Activated CD8-positive, alpha-beta memory T cell treated with anti-CD3 and anti-CD28 coated beads for 36 hours (primary cell): ENCODE measurements at regions not wholly inside any gene's neighbourhood (a gene's known extent, or its start where the extent isn't known, plus 50 kb on each side); places are given as distances from the start of the nearest gene placed in this dataset.

Experiments used
- CTCF ChIA-PET: fragments of 350-600 bp; sonication (Branson Sonifier 250); formaldehyde crosslinking; loops from one replicate; lab custom pipeline; 2021; ENCODE audit warnings: antibody characterized with exemption; lab: Charles Lee
- POLR2A ChIA-PET: fragments of 350-600 bp; sonication (Branson Sonifier 250); formaldehyde crosslinking; loops from one replicate; lab custom pipeline; 2021; ENCODE audit warnings: antibody characterized with exemption; lab: Charles Lee

- POLR2A ChIA-PET, result no interaction called here
Measured at GRCh38 chr2:18396329-18397010, 164.0 kb downstream of the RDH14 start.

GRCh38 chr2:18395555-18395954 is 164.9 kb downstream of the RDH14 start:
- POLR2A ChIA-PET, result no interaction called here
- CTCF ChIA-PET, result interaction anchor here (0.9 kb wide), 1 partner anchor 18 kb away, joined by 3 read pairs; no protein-coding TSS in a partner anchor

More at GRCh38 chr2:18396329-18397010, 164.0 kb downstream of the RDH14 start:
- CTCF ChIA-PET, result interaction anchor here (0.9 kb wide), 1 partner anchor 19 kb away, joined by 3 read pairs; no protein-coding TSS in a partner anchor

DNA sequence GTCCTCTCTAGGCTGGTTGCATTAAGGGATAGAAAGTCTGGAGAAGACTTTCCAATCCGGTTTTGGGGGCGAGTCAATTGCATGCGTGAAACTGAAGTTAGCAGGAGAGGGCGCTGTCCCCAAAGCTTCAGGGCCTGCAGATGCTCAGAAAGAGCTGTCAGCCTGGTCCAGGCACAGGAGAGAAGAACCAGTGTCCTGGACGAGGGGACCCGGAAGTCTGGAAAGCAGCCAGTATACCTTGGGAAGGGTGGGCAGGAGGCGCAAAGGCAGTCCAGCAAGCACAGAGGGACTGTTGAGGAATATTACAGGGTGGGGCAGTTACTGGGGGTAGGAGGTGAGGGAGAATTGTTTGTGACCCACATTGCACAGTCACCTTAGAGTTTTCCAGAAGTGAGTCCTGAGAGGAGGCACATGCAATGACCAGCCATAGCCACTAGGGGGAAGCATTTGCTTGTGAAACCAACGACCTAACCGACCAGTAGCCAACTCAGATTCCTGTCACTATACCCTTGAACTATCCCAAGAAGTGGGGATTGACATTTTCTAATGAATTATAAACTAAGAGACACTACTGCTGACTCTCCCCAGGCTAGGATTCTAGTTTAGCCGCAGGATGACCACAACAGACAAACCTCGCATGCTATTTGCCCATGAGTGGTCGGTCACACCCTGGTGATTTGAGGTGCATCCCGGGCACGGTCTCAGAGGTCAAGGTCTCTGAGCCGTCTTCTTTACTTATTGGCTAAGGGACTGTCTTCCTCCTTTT is 172.8 kb downstream of the RDH14 start:
- POLR2A ChIA-PET, result interaction anchor here (0.6 kb wide), 1 partner anchor 133 kb away, joined by 5 read pairs; no protein-coding TSS in a partner anchor
- CTCF ChIA-PET, result no interaction called here

GRCh38 chr2:18384242-18384641 is 176.2 kb downstream of the RDH14 start:
- ChIA-PET CTCF (no interaction called here), POLR2A (no interaction called here)

- CTCF ChIA-PET, result no interaction called here
- POLR2A ChIA-PET, result no interaction called here
Measured at GRCh38 chr2:18381386-18381785, 179.1 kb downstream of the RDH14 start.

GRCh38 chr2:18380321-18380720 is 180.1 kb downstream of the RDH14 start:
- ChIA-PET POLR2A (no interaction called here), CTCF (no interaction called here)

- POLR2A ChIA-PET, result no interaction called here
- CTCF ChIA-PET, result no interaction called here
Measured at GRCh38 chr2:18379870-18380269, 180.6 kb downstream of the RDH14 start.

DNA sequence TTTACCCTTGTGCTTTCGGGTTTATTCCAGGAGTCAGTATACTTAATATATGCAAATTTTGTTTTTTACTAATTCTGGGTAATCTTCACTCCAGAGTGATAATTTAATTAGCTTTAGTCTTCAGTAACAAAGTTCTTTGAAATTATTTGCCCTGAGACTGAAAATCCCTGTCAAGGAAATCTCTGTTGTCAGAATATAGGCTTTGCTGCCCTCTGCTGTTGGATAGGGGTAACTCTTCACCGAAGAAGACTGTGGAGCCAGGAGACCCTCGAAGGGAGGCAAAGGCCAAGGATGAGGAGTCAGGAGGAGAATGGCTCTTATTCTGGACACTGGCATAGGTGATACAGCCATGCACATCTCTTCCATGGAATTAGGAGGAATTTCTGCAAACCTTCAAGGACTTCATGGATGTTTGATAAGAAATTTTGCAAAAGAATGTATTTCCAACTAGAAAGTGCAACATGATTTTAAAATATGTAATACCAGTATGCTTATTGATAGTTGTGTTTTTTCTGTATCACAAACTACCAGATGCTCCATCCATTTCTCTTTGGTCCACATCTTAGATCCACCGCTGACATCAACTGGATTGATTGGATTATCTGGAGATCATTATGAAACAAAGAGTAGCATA is 182.3 kb downstream of the RDH14 start:
- ChIA-PET CTCF (interaction anchor here (0.9 to 1.4 kb wide), 2 partner anchors 18 to 24 kb away, joined by 3 to 4 read pairs; no protein-coding TSS in a partner anchor), POLR2A (no interaction called here)

DNA sequence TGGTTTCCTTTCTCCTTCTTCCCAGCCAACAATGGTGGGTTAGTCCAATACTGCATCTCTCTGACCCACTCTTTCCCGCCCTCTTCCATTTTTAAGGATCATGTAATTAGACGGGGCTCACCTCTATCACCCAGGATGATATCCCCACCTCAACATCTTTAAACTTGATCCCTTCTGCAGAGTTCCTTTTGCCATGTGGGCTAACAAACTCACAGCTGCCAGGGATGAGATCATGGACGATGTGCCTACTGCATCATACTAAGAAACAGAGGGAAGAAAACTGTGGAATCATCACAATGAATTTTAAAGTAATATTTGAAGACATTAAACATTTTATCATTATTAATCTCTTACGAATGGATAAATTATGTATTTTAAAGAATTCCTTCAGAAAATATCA is 183.5 kb downstream of the RDH14 start:
- POLR2A ChIA-PET, result no interaction called here
- CTCF ChIA-PET, result no interaction called here

- CTCF ChIA-PET, result interaction anchor here (0.7 kb wide), 1 partner anchor 527 kb away, joined by 3 read pairs; no protein-coding TSS in a partner anchor
- POLR2A ChIA-PET, result no interaction called here
Measured at GRCh38 chr2:18373664-18374063, 186.8 kb downstream of the RDH14 start.

DNA sequence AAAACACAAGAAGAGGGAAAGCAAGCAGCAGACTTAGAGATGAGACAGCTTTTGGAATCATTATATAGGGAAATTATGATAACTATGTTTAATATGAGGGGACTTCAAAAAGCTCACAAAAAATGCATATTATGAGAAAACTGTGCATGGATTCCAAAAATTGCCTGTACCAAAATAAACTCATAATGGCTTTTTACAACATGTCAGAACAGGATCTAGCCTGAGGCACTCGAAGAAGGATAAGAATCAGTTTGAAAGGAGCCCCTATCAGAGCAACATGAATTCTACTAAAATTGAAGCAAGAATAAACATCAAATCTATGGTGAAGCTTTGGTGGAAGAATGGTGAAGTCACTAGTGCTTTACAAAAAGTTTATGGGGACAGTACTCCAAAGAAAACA is 187.4 kb downstream of the RDH14 start:
- ChIA-PET POLR2A (no interaction called here), CTCF (interaction anchor here (0.7 kb wide), 1 partner anchor 526 kb away, joined by 3 read pairs; no protein-coding TSS in a partner anchor)

DNA sequence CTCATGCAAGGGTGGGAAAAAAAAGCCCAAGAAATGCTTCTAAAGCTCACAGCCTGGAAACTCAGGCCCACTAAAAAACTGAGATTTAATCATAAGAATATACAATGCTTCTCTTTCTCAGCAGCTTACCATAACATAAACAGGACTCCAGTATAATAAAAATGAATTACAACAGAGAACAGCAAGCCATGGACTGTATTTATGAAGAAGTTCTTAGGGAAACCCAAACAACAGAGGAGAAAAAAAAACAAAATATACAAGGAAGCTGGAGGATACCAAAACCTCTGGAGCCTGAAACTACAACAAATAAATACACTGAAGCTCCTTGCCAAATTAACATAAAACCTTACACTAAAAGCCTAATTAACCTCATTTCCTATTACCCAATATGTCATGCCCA is 187.8 kb downstream of the RDH14 start:
- ChIA-PET POLR2A (no interaction called here), CTCF (no interaction called here)

DNA sequence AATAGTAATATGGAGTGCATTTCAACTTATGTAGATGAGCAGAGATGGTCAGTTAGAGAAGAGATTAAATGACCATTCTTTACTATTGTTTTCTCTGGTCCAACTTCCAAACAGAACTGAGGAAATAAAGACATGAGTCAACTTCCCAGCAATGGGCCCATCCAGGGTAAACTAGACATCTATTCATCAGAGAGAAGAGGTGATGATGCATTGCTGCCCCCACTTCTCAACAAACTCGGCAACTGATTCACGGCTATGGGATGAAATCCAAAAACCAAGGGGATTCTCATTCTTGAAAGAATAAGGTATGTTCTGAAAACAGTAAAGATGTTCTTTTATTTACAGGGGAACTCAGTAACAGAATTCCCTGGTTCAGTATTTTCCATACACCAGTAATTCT is 190.7 kb downstream of the RDH14 start:
- POLR2A ChIA-PET, result no interaction called here

DNA sequence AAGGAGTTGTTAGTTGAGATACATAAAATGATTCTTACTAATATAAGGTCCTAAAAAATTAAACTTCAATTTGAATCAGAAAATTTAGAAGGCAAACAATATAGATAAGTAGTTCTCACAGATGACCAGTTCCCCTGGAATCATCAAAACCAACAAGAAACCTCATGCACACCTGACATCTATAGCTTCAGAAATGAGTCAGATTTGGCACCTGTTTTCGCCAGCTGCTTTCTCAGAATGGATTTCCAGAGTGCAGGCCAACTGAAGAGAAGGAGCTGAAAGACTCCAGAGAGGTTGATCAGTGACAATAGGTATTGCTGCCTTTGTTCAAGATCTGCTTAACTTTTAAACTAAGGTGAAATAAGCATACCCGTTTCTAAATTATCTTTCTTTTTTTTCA is 192.4 kb downstream of the RDH14 start:
- POLR2A ChIA-PET, result no interaction called here

More for the DNA sequence above, 190.7 kb downstream of the RDH14 start:
- CTCF ChIA-PET, result no interaction called here

DNA sequence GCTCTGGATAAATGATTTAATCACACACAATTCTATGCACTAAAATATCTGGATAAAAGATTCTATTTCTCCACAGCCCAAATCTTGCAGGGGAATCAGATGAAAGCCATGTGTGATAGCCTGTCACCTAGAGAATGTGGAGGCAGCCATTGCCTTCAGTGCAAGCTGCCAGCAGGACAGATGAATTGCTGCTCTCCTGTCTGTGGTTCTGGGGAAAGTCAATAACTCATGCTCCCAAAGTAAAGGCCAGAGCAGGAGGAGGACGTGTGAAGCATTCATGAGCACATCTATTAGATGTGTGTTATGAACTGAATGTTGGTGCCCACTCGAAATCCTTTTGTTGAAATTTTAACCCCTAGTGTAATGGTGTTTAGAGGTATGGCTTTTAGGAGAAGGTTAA is 195.1 kb downstream of the RDH14 start:
- CTCF ChIA-PET, result no interaction called here

More for the DNA sequence above, 192.4 kb downstream of the RDH14 start:
- CTCF ChIA-PET, result no interaction called here

DNA sequence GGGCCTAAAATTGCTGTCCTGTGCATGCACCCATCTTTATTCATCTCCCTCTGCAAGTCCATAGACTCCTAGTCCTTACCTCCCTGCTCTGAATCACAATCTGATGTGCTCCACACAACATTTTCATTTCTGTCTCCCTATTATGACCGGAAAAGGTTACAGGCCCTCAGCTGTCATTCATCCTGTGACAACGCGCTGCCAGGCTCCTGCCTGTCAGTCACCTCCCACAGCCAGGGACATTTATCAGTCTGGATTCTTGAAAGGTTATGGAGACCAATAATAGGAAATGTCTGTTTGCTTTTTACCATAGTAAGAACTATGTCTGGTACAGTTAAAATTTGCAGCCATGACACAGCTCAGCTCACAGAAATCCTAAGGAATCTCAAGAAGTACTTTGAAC is 197.1 kb downstream of the RDH14 start:
- ChIA-PET CTCF (no interaction called here), POLR2A (no interaction called here)

More for the DNA sequence above, 195.1 kb downstream of the RDH14 start:
- POLR2A ChIA-PET, result no interaction called here

GRCh38 chr2:18362696-18363095 is 197.8 kb downstream of the RDH14 start:
- ChIA-PET POLR2A (no interaction called here), CTCF (no interaction called here)

DNA sequence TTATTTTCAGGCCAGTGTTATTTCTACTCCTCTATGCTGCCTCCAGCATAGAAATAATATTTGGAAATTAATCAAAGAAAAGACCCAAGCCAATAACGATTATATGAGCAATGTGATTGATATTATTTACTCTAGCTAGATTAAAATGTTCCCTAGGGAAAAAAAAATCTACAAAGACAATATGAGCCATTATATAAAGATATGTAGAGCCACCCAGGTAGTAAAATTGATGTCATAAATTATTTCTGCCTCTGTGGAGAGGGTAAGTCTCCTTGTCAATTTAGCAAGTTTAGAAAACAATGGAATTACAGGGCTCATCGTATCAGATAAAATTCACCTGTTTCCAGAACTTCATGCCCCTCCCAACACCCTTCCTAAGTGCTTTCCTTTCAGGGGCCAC is 202.9 kb downstream of the RDH14 start:
- POLR2A ChIA-PET, result no interaction called here
- CTCF ChIA-PET, result no interaction called here

- CTCF ChIA-PET, result no interaction called here
- POLR2A ChIA-PET, result no interaction called here
Measured at GRCh38 chr2:18356676-18357075, 203.8 kb downstream of the RDH14 start.

DNA sequence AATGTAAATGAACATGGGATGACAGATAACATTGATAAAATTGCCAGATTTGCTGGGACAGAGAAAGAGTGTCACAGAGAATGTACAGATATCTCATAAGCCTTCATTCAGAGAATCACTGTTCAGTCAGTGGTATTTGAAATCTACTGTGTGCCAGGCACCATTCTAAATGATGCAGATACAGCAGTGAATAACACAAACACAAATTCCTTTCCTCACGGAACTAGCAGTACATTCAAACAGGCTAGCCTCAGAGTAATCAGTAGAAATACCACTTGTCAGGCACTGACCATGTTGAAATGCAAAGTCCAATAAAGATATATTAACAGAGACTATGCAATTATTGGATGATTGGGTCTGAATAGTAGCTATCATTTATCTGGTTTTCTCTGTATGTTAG is 211.0 kb downstream of the RDH14 start:
- CTCF ChIA-PET, result no interaction called here
- POLR2A ChIA-PET, result no interaction called here
